Activated naive CD4-positive, alpha-beta T cell (primary cell): ENCODE measurements at regions not wholly inside any gene's neighbourhood (a gene's known extent, or its start where the extent isn't known, plus 50 kb on each side); places are given as distances from the start of the nearest gene placed in this dataset.
"Not testable (repeated sequence)": the region's sequence is repeated elsewhere in the genome, so short reads cannot be mapped to it uniquely, and the experiment has no call there.

Source experiments
- DNase-seq, 4 experiments: peaks; one replicate each; lab custom pipeline; 2025; lab: John Stamatoyannopoulos, UW

DNA sequence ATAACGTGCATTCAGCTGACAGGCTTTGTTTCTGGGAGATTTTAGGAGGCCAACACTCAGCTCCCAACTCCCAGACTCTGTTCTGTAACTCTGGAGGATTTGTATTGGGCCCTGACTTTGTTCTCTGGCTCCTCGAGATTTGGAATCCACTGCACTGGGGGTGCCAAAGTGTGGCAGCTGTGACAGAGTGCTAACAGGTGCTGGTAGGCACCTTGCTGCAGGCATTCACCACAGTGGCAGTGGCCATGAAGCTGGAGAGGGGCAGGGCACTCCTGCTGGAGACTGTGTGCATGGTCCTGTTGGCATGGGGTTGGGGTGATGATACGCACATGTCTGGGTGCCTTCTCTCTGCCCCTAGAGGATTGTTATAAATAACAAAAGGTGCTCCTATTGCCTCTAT lies 1094.9 kb upstream of the SLIT2 start:
- DNase-seq = no peak

DNA sequence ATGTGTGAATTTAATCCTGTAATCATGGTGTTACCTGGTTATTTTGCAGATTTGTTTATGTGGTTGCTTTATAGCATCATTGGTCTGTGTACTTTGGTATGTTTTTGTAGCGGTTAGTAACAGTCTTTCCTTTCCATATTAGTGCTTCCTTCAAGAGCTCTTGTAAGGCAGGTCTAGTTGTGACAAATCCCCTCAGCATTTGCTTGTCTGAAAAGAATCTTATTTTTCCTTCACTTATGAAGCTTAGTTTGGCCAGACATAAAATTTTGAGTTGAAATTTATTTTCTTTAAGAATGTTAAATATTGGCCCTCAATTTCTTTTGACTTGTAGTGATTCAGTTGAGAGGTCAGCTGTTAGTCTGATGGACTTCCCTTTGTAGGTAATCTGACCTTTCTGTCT lies 1096.1 kb upstream of the SLIT2 start:
- DNase-seq = no peak

DNA sequence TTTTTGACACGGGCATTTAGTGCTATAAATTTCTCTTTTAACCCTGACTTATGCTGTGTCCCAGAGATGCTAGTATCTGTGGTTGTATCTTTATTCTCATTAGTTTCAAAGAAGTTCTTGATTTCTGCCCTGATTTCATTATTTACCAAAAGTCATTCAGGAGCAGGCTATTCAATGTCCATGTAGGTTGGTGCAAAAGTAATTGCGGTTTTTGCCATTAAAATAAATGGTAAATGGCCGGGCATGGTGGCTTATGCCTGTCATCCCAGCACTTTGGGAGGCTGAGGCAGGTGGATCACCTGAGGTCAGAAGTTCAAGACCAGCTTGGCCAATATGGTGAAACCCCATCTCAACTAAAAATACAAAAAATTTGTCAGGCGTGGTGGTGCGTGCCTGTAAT lies 1097.4 kb upstream of the SLIT2 start:
- DNase-seq = not testable (repeated sequence)

DNA sequence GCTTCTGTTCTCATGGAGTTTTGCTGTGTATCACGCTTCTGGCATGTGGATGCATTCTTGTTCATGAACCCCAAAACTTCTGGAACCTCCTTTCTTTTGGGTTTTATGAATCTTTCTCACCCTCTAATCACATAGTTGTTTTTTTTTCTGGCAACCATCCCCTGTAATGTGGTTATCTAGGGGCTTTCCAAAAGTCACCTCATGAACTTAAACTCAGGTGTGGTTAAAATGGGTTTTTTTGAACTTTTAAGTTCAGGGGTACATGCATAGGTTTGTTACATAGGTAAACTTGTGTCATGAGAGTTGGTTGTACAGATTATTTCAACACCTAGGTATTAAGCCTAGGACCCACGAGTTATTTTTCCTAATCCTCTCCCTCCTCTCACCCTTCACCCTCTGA lies 1099.4 kb upstream of the SLIT2 start:
- DNase-seq = no peak

DNA sequence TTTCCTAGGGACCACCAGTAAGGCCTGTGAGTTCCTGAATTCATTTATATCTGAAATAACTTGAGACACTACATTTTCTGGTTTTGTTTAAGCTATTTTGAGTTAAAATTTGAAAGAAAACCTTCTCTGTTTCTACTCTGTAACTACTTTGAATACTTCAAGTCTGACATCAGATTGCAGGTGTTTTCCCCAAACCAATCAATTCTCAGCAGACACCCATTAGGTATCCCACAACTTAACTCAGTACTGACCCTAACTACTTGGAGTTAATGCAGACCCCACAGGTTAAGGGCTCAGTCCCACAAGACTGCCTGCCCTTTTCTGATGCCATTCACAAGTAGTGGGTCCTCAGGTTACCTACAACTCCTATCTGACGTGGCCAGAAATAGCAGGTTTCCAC lies 1100.0 kb upstream of the SLIT2 start:
- no peak for DNase-seq

DNA sequence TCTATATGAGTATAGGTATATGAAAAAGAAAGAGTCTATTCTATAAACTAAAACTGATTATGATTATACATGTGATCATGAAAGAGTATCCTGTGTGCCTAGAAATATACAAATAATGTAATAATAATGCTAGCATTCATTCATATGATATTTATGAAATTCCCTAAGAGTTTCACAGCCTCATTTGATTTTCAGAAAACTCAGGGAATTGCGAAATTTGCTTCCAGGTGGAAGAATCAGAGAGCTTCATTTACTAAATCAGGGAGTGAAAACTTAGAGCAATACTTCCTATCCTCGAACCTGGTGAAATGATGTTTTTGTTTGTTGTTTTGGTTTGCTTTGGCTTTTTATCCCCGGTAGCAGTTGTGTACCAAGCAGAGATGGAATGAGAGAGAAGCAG lies 1105.7 kb upstream of the SLIT2 start:
- no peak for DNase-seq

DNA sequence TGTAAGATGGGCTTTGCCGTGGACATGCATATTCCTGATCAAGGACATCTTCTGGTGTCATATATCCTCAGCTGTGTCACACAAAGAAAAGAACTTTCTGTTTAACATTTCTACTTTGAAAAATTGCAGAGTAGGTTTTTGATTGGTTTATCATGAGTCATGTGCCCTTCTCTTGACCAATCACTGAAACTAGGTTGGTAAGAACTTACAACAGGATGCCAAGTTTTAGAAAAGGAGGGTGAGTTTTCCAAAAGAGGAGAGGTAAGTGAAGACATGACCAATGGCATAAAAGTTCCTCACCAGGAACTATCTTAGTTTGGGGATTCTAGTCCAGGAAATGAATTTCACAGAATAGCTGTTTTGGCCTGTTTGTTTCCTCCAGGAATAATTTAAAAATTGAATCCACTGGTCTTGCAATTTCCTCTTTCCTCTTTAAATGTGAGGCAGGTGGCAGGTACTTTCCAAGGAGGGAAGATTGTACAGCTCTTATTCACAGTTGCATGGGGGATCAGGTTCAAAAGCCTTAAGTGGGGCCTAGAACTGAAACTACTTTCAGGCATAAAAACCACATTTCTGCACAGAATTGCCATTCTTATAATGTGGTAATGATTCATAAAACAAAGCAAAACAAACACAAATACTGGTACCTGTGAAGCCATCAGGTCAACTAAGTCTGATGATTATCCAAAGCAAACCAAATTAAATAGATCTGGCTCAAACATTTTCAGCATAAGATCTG lies 1114.5 kb upstream of the LCORL start:
- no peak for DNase-seq

DNA sequence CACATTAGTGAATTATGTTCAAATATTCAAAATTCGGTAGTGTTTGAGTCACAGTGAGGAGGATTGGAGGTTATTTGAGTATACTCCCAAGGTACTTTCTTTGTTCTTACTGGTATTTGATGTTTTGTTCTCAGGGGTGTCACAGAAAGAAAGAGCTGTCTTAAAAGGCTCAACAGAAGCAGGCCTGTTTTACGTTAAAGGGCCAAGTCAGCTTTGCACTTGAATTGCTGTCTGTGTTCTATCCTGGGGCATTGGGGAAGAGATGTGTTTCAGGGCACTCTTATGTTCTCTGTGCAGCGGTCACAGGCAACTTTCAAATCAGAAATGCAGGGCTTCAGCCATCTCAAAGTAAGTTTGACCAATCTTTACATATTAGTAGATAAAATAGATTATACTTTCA lies 1113.1 kb upstream of the LCORL start:
- DNase-seq = no peak

DNA sequence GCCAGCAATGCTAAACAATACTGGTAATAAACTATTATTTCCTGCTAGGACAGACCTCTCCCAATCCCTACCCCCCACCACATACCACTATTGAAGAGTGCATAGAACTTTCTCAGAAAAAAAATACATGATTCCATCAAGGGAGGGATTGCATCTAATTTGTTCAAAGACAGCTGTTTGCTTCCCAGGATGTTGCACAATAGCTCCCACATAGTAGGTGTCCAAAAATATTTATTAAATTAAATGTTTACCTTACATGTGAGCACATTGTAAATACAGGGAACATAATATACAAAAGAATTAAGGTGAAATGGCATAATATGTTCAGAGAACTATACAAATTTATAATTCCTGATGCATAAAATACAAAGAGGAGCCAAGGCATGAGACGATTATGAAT lies 1111.8 kb upstream of the LCORL start:
- no peak for DNase-seq

DNA sequence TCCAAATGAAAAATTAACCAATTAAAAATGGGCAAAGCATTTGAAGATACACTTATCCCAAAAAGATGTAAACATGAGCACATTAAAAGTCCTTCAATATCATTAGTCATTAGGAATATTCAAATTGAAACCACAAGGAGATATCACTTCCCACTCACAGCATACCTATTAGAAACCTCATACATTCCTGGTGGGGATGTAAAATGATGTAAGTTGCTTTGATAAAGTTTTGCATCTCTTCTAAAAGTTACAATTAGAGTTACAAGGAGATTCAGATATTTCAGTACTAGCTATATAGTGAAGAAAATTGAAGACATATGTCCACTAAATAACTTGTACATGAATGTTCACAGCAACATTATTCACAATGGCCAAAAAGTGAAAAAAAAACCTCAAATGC lies 1109.3 kb upstream of the LCORL start:
- DNase-seq = no peak

DNA sequence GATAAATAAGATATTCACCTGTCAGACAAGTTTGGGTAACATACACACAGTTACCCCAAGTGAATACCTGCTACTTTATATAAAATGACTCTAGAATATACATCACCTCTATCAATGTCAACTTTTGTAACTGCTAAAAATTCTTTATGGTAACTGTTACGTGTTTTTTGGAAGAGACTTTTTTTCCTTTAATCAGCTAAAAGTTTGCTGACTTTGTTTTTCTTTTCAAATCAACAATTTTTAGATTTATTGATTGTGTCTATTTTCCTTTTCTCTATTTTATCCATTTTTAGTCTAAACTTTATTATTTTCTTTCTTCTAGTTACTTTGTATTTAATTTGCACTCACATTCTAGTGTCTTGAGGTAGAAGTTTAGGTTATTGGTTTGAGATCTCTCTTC lies 1106.6 kb upstream of the LCORL start:
- no peak for DNase-seq

DNA sequence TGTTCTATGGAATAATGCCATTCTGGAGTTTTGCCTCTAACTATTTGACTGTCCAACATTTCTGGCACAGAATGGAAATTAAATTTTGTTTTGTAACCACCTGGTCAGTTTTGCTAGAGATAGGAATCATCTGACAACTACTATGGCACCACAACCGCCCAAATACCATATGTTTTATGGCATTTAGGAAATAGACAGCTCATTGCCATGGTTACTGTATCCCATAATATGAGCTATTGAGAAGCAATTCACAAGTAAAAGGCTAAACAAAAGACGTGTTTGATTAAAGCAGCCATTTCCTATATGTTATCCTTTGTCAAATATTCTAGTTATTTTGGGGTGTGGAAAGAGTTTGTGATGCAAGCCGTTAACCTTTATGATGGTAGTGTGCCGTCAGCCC lies 1105.3 kb upstream of the LCORL start:
- DNase-seq = no peak

DNA sequence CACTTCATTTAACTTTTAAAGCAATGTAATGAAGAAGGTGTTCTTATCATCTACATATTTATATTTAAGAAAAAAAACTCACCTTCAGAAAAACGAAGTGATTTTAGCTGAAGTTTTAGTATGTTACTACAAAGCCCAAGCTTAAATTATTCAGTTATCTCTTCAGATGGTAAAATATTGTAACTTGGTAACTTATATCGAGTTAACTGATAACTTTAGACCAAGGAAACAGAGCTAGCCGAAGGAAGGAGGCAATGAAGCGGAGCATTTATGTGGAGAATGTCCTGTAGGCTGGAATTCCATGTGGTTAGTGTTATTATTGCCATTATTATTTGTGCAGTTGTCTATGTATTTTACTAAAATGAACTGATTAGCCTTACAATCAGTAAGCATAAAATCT lies 1102.1 kb upstream of the LCORL start:
- no peak for DNase-seq

DNA sequence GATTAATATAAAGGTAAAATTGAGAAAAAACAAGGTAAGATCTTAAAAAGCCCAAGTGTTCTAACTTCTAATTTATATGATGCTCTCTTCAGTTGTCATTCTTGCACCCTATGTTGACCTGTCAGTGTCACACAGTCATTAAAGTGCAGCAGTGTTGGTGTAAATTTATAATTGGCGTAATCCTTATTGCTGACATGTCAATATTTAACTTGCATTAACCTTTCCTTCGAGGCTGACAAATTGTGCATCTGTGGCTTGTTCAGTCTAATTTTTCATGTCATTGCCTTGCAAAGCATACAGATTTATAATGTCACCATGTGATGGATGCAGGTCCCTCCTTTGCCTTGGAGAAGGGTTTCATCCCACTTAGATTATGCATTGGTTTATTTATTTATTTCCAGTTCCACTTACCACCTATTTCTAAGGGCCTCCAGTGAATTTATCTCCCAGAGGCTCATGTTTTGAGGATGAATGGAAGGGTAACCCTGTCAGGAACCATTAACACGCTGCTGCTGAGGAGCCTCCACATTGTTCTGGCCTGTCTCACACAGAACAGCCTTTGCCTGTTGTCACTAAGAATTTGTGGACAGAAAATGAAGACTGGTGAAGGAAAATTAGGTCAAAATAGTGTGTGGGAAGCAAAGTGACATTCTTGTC lies 1098.5 kb upstream of the LCORL start:
- DNase-seq = no peak

DNA sequence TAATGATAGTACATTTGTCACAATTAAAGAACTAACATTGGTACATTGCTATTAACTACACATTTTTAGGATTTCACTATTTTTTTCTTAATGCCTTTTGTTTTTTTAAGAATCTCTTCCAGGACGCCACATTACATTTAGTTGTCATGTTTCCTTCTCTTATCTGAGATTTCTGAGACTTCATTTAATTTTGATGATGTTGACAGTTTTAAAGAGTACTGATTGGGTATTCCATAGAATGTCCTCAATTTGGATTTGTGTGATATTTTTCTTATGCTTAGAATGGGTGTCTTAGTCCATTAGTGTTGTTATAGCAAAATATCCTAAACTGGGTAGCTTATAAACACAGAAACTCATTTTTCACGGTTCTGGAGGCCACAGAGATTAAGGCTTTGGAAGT lies 1095.5 kb upstream of the LCORL start:
- no peak for DNase-seq

DNA sequence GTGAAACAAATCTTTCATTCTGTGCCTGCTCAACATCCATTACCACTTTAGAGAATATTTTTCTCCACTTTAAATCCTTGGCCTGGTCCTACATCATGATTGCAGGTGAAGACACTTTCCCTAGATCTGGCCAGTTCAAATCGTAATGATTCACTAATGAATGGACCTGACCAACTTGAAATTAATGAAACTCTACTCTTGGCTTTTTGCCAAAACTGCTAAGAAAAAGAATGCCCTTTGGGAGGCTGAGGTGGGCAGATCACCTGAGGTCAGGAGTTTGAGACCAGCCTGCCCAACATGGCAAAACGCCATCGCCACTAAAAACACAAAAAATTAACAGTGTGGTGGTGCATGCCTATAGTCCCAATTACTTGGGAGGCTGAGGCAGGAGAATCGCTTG lies 1082.6 kb upstream of the LCORL start:
- no peak for DNase-seq

DNA sequence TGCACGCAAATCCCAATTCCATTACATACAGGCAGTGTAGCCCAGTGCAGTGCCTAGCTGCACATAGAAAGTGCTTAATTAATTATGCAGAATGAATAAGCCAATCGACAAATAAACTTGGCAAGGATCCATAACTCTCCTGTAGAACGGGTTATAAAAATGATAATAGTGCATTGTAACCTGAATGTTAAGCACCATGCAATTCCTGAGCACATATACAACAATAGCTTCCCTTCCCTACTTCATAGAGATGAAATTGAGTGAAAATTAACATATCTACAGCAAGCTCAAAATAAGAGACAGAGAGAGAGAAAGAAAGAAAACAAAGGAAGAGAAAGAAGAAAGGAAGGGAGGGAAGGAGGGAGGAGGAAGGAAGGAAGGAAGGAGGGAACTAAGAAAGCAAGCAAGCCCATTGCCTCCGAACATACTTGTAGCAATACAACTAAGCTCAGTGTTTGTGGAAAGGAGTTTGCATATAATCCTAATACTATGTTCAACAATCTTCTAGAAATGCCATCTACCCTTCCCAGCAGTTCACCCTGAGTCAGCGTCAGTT lies 1074.0 kb upstream of the LCORL start:
- DNase-seq = no peak

DNA sequence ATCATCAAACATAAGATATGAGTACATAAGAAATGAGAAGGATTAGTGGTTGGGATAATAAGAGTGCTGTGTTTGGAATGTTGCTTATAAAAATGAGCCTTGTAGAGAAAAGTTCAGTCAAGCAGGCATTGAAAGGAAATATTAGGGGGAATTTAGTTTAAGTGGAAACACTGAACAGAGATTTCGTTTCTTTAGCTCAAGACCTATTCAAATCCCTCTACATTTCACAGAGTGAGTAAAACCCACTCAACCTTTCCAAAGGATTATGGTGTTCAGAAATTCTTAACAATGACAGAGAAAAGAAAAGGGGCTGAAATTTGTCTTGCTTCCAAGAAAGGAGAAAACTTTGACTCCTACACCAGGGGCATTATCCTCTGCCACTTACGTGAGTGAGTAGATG lies 1072.4 kb upstream of the LCORL start:
- DNase-seq = no peak

DNA sequence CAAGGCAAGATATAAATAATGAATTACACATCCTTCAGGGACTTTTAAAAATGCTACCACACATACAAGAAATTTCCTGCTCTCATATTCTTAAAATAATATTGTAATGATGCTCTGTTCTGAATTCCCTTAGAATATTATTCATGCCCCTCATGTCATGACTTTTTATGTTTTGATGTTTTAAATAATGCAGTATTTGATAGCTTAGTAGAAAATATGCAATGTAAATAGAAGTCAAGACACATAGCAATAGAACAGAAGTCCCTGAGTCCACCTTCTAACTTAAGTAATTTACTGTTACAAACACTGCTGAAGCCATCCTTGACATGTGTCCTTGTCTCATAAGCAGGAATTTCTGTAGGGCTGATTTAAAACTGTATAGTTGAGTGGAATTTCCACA lies 1071.2 kb upstream of the LCORL start:
- no peak for DNase-seq

DNA sequence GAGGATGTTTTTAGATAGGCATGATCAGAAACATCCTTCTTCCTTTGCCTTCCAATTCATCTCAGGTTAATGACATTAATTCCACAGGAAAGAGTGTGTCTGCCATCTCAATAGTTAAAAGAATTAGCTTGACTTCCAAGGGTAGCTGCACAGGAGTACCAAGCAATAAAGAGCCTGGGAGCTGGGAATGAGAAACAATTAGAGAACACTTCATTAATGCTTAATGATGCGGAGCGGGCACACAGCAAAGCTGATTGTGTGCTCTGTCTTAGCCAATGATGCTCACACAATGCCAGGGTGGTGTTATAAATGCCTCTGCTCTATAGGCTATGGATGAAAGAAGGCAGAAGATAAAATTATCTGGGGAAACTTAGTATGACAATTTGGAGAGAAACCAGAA lies 1052.5 kb upstream of the LCORL start:
- no peak for DNase-seq

DNA sequence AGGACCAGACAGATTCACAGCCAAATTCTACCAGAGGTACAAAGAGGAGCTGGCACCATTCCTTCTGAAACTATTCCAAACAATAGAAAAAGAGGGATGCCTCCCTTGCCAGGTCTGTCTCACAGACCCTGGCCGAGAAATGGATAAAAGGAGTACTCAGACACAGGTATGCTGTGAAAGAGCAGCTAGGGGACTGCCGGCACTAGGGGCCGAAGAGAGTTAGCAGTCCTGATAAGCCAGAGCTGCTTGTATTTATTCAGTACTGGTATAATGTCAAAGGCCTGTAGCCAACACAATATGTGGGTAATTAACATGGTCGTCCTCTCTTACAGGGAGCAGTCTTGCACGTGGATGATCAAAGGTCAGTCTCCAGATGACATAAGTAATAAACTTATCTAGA lies 1042.1 kb upstream of the LCORL start:
- DNase-seq = no peak

DNA sequence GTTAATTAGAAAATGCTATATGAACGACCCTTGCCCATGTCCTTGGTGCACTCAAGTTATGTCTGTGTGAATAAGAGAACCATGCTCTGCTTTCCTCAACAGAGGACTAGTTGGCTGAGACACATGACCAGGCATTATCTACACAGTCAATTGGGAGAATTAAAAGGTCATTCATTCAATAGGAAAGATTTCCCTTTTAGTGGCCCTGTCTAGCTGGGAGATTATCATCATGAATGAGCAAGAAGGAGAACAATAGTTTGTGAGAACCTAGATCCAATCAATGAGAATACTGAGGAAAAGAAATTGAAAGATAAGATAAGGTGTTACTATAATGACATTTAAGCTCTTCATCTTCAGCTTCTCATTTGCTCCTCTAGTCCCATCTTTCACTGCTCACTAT lies 1033.4 kb upstream of the LCORL start:
- DNase-seq = no peak

DNA sequence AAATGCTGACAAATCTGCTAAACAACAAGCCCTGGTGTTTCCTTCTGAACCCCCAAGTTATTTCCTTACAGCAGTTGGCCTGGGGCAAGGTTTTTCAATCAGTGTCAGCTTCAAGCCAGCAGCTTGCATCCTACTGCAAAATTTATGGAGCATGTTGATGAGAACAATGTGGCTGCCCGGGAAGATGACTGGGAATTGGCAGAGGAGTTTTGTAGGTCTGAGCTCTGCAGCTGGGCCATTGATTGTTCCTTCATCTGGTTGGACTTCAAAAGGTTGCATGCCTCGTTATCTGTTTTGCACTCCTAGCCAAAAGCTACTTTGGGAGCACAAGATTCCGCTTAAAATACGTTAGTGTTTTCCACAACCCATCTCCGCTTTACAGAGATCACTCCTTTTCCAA lies 1030.3 kb upstream of the LCORL start:
- no peak for DNase-seq
